Prostate gland (tissue), 2 donors: ENCODE measurements at regions not wholly inside any gene's neighbourhood (a gene's known extent, or its start where the extent isn't known, plus 50 kb on each side); places are given as distances from the start of the nearest gene placed in this dataset.

Experiments used
- DNase-seq: peaks from one replicate; pipeline ENCODE4 v3.0.0-alpha.2; 2019; ENCODE audit warnings: low spot score
- H3K27ac ChIP-seq, 2 donors: fragments of 200-600 bp; sonication (generic); 2 replicates each; pipeline ENCODE4 v1.5.1; 2017 to 2019
- H3K27me3 ChIP-seq: fragments of 200-600 bp; sonication (generic); replicated peaks from 2 replicates; pipeline ENCODE4 v1.5.1; 2019; ENCODE audit not compliant: insufficient read depth
- H3K36me3 ChIP-seq, 2 donors: fragments of 200-600 bp; sonication (generic); 1 replicate in 1 of 2; 2 replicates in 1 of 2; pipeline versions ENCODE4 v1.5.1 to v1.8.1; 2017 to 2019
- H3K4me1 ChIP-seq: fragments of 200-600 bp; sonication (generic); replicated peaks from 2 replicates; pipeline ENCODE4 v1.5.1; 2019
- H3K4me3 ChIP-seq, 2 donors: fragments of 200-600 bp; sonication (generic); 2 replicates each; pipeline ENCODE4 v1.5.1; 2017 to 2019
- H3K9me3 ChIP-seq: fragments of 200-600 bp; sonication (generic); 2 replicates; pipeline ENCODE4 v1.5.1; 2017
- POLR2A ChIP-seq: fragments of 450-650 bp; IDR thresholded peaks from one replicate; pipeline ENCODE4 v1.6.1; 2016; ENCODE audit warnings: antibody characterized with exemption, mild to moderate bottlenecking
- POLR2AphosphoS5 ChIP-seq: sonication (generic); formaldehyde crosslinking; IDR thresholded peaks from one replicate; pipeline ENCODE4 v1.6.1; 2017; ENCODE audit warnings: antibody characterized with exemption
- WGBS: methylation state at CpG from one replicate; pipeline ENCODE4 v1.1.5; 2018; 5-methylcytosine and 5-hydroxymethylcytosine counted together
- intact Hi-C: fragments of 100-400 bp; cut with DNase I; formaldehyde crosslinking; loops from one replicate; pipeline ENCODE4 v1.14.2; 2022
- TF ChIP-seq, protein P1 (sequence below), 4 experiments: fragments of 200-600 bp in 2 of 4; fragments of 450-650 bp in 2 of 4; sonication (generic) in 2 of 4; IDR thresholded peaks; 1 replicate in 3 of 4; 2 replicates in 1 of 4; pipeline ENCODE4 v1.5.1; 2016 to 2019; ENCODE audit warnings: antibody characterized with exemption in 4 of 4, mild to moderate bottlenecking in 2 of 4, moderate library complexity in 2 of 4

GRCh38 chr2:136310797-136311603 lies 193.1 kb upstream of the CXCR4 start:
- H3K36me3 ChIP-seq: no peaks in the 10 kb centered on the region
- H3K4me3 ChIP-seq: no peak overlapping the region
- no peaks in the 10 kb centered on the region for H3K9me3 ChIP-seq
- DNase-seq: no peak
- TF ChIP-seq POLR2AphosphoS5 (no peak), POLR2A (no peak)
- TF ChIP-seq, protein P1, sequence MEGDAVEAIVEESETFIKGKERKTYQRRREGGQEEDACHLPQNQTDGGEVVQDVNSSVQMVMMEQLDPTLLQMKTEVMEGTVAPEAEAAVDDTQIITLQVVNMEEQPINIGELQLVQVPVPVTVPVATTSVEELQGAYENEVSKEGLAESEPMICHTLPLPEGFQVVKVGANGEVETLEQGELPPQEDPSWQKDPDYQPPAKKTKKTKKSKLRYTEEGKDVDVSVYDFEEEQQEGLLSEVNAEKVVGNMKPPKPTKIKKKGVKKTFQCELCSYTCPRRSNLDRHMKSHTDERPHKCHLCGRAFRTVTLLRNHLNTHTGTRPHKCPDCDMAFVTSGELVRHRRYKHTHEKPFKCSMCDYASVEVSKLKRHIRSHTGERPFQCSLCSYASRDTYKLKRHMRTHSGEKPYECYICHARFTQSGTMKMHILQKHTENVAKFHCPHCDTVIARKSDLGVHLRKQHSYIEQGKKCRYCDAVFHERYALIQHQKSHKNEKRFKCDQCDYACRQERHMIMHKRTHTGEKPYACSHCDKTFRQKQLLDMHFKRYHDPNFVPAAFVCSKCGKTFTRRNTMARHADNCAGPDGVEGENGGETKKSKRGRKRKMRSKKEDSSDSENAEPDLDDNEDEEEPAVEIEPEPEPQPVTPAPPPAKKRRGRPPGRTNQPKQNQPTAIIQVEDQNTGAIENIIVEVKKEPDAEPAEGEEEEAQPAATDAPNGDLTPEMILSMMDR (IDR thresholded peaks at IDR 0.05): no peak
- 86% methylated on average over 11 of the region's 11 CpGs for WGBS
- H3K27ac ChIP-seq: no peak overlapping the region
- intact Hi-C loops: no loop called here
- no peaks in the 10 kb centered on the region for H3K27me3 ChIP-seq
- H3K4me1 ChIP-seq: no peaks in the 10 kb centered on the region

DNA sequence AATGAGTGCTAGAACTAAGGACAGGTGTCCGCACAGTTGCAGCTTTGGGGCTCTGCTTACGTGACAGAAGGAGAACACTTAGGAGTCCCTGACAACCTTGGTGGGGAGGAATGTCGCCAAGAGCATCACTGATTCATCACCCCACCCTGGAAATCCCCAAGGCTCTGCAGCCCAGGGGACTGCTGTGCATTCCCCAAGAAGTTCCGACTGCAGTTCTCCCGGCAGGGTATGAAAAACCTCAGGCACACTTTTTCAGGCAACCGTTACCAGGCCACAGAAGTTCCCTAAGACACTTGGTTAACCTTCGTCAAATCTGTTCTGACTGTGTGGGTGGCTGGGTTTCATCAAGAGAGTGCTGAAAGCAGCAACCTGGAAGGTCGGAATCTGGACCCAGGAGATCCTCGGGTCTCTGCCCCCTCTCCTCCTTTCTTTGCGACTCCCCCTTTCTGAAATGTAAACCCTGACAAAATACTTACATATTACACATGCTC lies 192.1 kb upstream of the CXCR4 start:
- Histone ChIP-seq H3K9me3 (no peaks in the 10 kb centered on the region), H3K36me3 (no peaks in the 10 kb centered on the region), H3K27ac (no peak overlapping the region), H3K27me3 (no peaks in the 10 kb centered on the region), H3K4me1 (no peaks in the 10 kb centered on the region), H3K4me3 (no peak overlapping the region)
- no peak for DNase-seq
- TF ChIP-seq, protein P1 (IDR thresholded peaks at IDR 0.05): no peak
- no peak for TF ChIP-seq POLR2AphosphoS5
- TF ChIP-seq POLR2A: no peak
- intact Hi-C loops: no loop called here
- WGBS: 85% methylated on average over 10 of the region's 10 CpGs

- H3K4me1 ChIP-seq: no peaks in the 10 kb centered on the region
- H3K27me3 ChIP-seq: no peaks in the 10 kb centered on the region
- no peak overlapping the region for H3K4me3 ChIP-seq
- no peaks in the 10 kb centered on the region for H3K9me3 ChIP-seq
- H3K36me3 ChIP-seq: no peaks in the 10 kb centered on the region
- intact Hi-C loops: no loop called here
- TF ChIP-seq POLR2A (no peak), POLR2AphosphoS5 (no peak)
- TF ChIP-seq, protein P1 (IDR thresholded peaks at IDR 0.05): no peak
- WGBS: 8% methylated on average over 1 of the region's 1 CpG
- no peak for DNase-seq
- no peak overlapping the region for H3K27ac ChIP-seq
Observed at GRCh38 chr2:136308611-136309010, 190.7 kb upstream of the CXCR4 start.

GRCh38 chr2:136306836-136307235 lies 188.9 kb upstream of the CXCR4 start:
- WGBS: 60% methylated on average over 2 of the region's 2 CpGs
- intact Hi-C loops: no loop called here
- H3K27ac ChIP-seq: no peak overlapping the region
- no peaks in the 10 kb centered on the region for H3K9me3 ChIP-seq
- H3K36me3 ChIP-seq: no peaks in the 10 kb centered on the region
- no peaks in the 10 kb centered on the region for H3K27me3 ChIP-seq
- H3K4me3 ChIP-seq: no peak overlapping the region
- no peak for DNase-seq
- TF ChIP-seq POLR2AphosphoS5: no peak
- no peak for TF ChIP-seq POLR2A
- TF ChIP-seq, protein P1 (IDR thresholded peaks at IDR 0.05): no peak
- H3K4me1 ChIP-seq: no peaks in the 10 kb centered on the region
